ENCODE measurements at regions not wholly inside any gene's neighbourhood (a gene's known extent, or its start where the extent isn't known, plus 50 kb on each side); places are given as distances from the start of the nearest gene placed in this dataset.

GRCh38 chr2:41836948-41837347 is 210.9 kb upstream of the PKDCC start:
- in situ Hi-C loops (cut with MboI; ENCODE audit: low sequenced_read_pairs, unreplicated experiment), result no loop called here
- TF ChIP-seq CTCF (IDR thresholded peaks at IDR 0.05; ENCODE audit: borderline replicate concordance, control extremely low read depth, extremely low read depth, insufficient read depth, missing control alignments), result no peak
- DNase-seq (ENCODE audit: low spot score), result no peak

GRCh38 chr2:41837610-41838009 is 210.2 kb upstream of the PKDCC start:
- in situ Hi-C loops (cut with MboI; ENCODE audit: low sequenced_read_pairs, unreplicated experiment), result no loop called here
- DNase-seq (ENCODE audit: low spot score), result no peak
- TF ChIP-seq CTCF (IDR thresholded peaks at IDR 0.05; ENCODE audit: borderline replicate concordance, control extremely low read depth, extremely low read depth, insufficient read depth, missing control alignments), result no peak

- peak; percentile 98 for TF ChIP-seq CTCF (IDR thresholded peaks at IDR 0.05; ENCODE audit: borderline replicate concordance, control extremely low read depth, extremely low read depth, insufficient read depth, missing control alignments)
- in situ Hi-C loops (cut with MboI; ENCODE audit: low sequenced_read_pairs, unreplicated experiment), result no loop called here
- peak; percentile 96 for DNase-seq (ENCODE audit: low spot score)
Measured at GRCh38 chr2:41840702-41841551, 206.9 kb upstream of the PKDCC start.

- in situ Hi-C loops (cut with MboI; ENCODE audit: low sequenced_read_pairs, unreplicated experiment), result no loop called here
- no peak for DNase-seq (ENCODE audit: low spot score)
Measured at GRCh38 chr2:41846962-41847361, 200.9 kb upstream of the PKDCC start.

GRCh38 chr2:41847744-41848441 is 199.9 kb upstream of the PKDCC start:
- no peak for DNase-seq (ENCODE audit: low spot score)
- TF ChIP-seq CTCF (IDR thresholded peaks at IDR 0.05; ENCODE audit: borderline replicate concordance, control extremely low read depth, extremely low read depth, insufficient read depth, missing control alignments), result no peak
- in situ Hi-C loops (cut with MboI; ENCODE audit: low sequenced_read_pairs, unreplicated experiment), result no loop called here

More at GRCh38 chr2:41846962-41847361, 200.9 kb upstream of the PKDCC start:
- no peak for TF ChIP-seq CTCF (IDR thresholded peaks at IDR 0.05; ENCODE audit: borderline replicate concordance, control extremely low read depth, extremely low read depth, insufficient read depth, missing control alignments)

GRCh38 chr2:41851554-41851953 is 196.3 kb upstream of the PKDCC start:
- in situ Hi-C loops (cut with MboI; ENCODE audit: low sequenced_read_pairs, unreplicated experiment), result loop anchor here (25.0 kb wide), 2 partner anchors 386 to 511 kb away; partner anchors contain the start of gene COX7A2L
- DNase-seq (ENCODE audit: low spot score), result no peak
- no peak for TF ChIP-seq CTCF (IDR thresholded peaks at IDR 0.05; ENCODE audit: borderline replicate concordance, control extremely low read depth, extremely low read depth, insufficient read depth, missing control alignments)

Data from GM13976 (cell line).